AG08396 (cell line): ENCODE measurements at regions not wholly inside any gene's neighbourhood (a gene's known extent, or its start where the extent isn't known, plus 50 kb on each side); places are given as distances from the start of the nearest gene placed in this dataset.
"Not testable (repeated sequence)": the region's sequence is repeated elsewhere in the genome, so short reads cannot be mapped to it uniquely, and the experiment has no call there.

Source experiments
- DNase-seq: peaks from one replicate; pipeline ENCODE4 v3.0.0; 2012; ENCODE audit warnings: low spot score, mixed read lengths

GRCh38 chrX:53883196-53883595 lies 161.1 kb downstream of the PHF8 start:
- DNase-seq = no peak

GRCh38 chrX:53882331-53882730 lies 161.9 kb downstream of the PHF8 start:
- DNase-seq = peak; percentile 33

- DNase-seq = not testable (repeated sequence)
Measured at GRCh38 chrX:53880786-53881185, 163.5 kb downstream of the PHF8 start.

GRCh38 chrX:53859890-53860289 lies 173.4 kb upstream of the HUWE1 start:
- DNase-seq = no peak

- DNase-seq = peak; percentile 18
Measured at GRCh38 chrX:53831662-53832635, 145.4 kb upstream of the HUWE1 start.

GRCh38 chrX:53824686-53825085 lies 138.2 kb upstream of the HUWE1 start:
- DNase-seq = no peak

GRCh38 chrX:53818115-53818514 lies 131.6 kb upstream of the HUWE1 start:
- not testable (repeated sequence) for DNase-seq

- DNase-seq = no peak
Measured at GRCh38 chrX:53817548-53817947, 131.0 kb upstream of the HUWE1 start.

- DNase-seq = no peak
Measured at GRCh38 chrX:53813670-53814440, 127.3 kb upstream of the HUWE1 start.

- no peak for DNase-seq
Measured at GRCh38 chrX:53798281-53798680, 111.8 kb upstream of the HUWE1 start.

- DNase-seq = no peak
Measured at GRCh38 chrX:53795576-53795975, 109.1 kb upstream of the HUWE1 start.

- DNase-seq = no peak
Measured at GRCh38 chrX:53794181-53794580, 107.7 kb upstream of the HUWE1 start.

- no peak for DNase-seq
Measured at GRCh38 chrX:53768865-53769264, 82.3 kb upstream of the HUWE1 start.

- DNase-seq = no peak
Measured at GRCh38 chrX:53768451-53768850, 81.9 kb upstream of the HUWE1 start.

- no peak for DNase-seq
Measured at GRCh38 chrX:53767544-53767943, 81.0 kb upstream of the HUWE1 start.

- DNase-seq = not testable (repeated sequence)
Measured at GRCh38 chrX:53757181-53757580, 70.7 kb upstream of the HUWE1 start.

- DNase-seq = no peak
Measured at GRCh38 chrX:53746718-53747117, 60.2 kb upstream of the HUWE1 start.

- DNase-seq = no peak
Measured at GRCh38 chrX:53743244-53743643, 56.7 kb upstream of the HUWE1 start.

- no peak for DNase-seq
Measured at GRCh38 chrX:53738370-53738906, 51.9 kb upstream of the HUWE1 start.
